OCI-LY3 (cell line): ENCODE measurements at regions not wholly inside any gene's neighbourhood (a gene's known extent, or its start where the extent isn't known, plus 50 kb on each side); places are given as distances from the start of the nearest gene placed in this dataset.

Source experiments
- H2AFZ ChIP-seq: fragments of 200-600, 300-600 bp; shearing (Covaris generic); 2 replicates; pipeline ENCODE4 v1.6.0; 2014; ENCODE audit warnings: antibody characterized with exemption, low read depth, low read length
- H3K27ac ChIP-seq: fragments of 200-600, 300-600 bp; sonication (generic); 2 replicates; pipeline ENCODE4 v1.5.1; 2014; ENCODE audit warnings: mild to moderate bottlenecking, low read length, moderate library complexity, mixed read lengths
- H3K27me3 ChIP-seq: fragments of 200-600, 300-600 bp; sonication (generic); 2 replicates; pipeline ENCODE4 v1.6.1; 2014; ENCODE audit warnings: low read depth, low read length, mixed read lengths
- H3K36me3 ChIP-seq: fragments of 200-600, 300-600 bp; sonication (generic); replicated peaks from 2 replicates; pipeline ENCODE3; 2014; ENCODE audit warnings: low read depth, low read length, mixed read lengths
- H3K4me1 ChIP-seq: fragments of 300-600, 200-600 bp; sonication (generic); 2 replicates; pipeline ENCODE4 v1.6.1; 2014; ENCODE audit warnings: low read length, mixed read lengths
- H3K4me2 ChIP-seq: fragments of 200-600, 300-600 bp; sonication (generic); 2 replicates; pipeline ENCODE4 v1.6.1; 2014; ENCODE audit warnings: low read length, mixed read lengths
- H3K4me3 ChIP-seq: fragments of 300-600, 200-600 bp; sonication (generic); 2 replicates; pipeline ENCODE4 v1.5.1; 2014; ENCODE audit warnings: antibody characterized with exemption, mild to moderate bottlenecking, low read length, moderate library complexity
- H3K79me2 ChIP-seq: fragments of 300-600, 200-600 bp; shearing (Covaris generic); 2 replicates; pipeline ENCODE4 v1.6.1; 2014; ENCODE audit warnings: mild to moderate bottlenecking, low read length, mixed read lengths
- H3K9ac ChIP-seq: fragments of 300-600, 200-600 bp; shearing (Covaris generic); 2 replicates; pipeline ENCODE4 v1.6.0; 2014; ENCODE audit warnings: mild to moderate bottlenecking, low read length, moderate library complexity
- H3K9me3 ChIP-seq: fragments of 200-600, 300-600 bp; shearing (Covaris generic); 2 replicates; pipeline ENCODE4 v1.6.1; 2014; ENCODE audit warnings: low read length, mixed read lengths; ENCODE audit not compliant: insufficient read depth
- H4K20me1 ChIP-seq: fragments of 200-600, 300-600 bp; sonication (generic); 2 replicates; pipeline ENCODE4 v1.6.1; 2016; ENCODE audit warnings: low read length, mixed read lengths; ENCODE audit not compliant: insufficient read depth
- EZH2phosphoT487 ChIP-seq: fragments of 200-600 bp; shearing (Covaris generic); IDR thresholded peaks from 2 replicates; pipeline ENCODE4 v1.6.1; 2018; ENCODE audit warnings: antibody characterized with exemption, mixed run types, low read depth
- TF ChIP-seq, protein P1 (sequence below): fragments of 200-600, 300-600 bp; sonication (generic); IDR thresholded peaks from 2 replicates; pipeline ENCODE4 v1.5.1; 2014; ENCODE audit warnings: antibody characterized with exemption, low read length, low read depth

GRCh38 chr2:44843641-44844310 lies 97.7 kb upstream of the SIX3 start:
- no peak overlapping the region for H3K27ac ChIP-seq
- H3K9me3 ChIP-seq, result no peaks in the 10 kb centered on the region
- no peak overlapping the region for H3K4me2 ChIP-seq
- TF ChIP-seq EZH2phosphoT487, result no peak
- TF ChIP-seq, protein P1, sequence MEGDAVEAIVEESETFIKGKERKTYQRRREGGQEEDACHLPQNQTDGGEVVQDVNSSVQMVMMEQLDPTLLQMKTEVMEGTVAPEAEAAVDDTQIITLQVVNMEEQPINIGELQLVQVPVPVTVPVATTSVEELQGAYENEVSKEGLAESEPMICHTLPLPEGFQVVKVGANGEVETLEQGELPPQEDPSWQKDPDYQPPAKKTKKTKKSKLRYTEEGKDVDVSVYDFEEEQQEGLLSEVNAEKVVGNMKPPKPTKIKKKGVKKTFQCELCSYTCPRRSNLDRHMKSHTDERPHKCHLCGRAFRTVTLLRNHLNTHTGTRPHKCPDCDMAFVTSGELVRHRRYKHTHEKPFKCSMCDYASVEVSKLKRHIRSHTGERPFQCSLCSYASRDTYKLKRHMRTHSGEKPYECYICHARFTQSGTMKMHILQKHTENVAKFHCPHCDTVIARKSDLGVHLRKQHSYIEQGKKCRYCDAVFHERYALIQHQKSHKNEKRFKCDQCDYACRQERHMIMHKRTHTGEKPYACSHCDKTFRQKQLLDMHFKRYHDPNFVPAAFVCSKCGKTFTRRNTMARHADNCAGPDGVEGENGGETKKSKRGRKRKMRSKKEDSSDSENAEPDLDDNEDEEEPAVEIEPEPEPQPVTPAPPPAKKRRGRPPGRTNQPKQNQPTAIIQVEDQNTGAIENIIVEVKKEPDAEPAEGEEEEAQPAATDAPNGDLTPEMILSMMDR, result no peak
- H4K20me1 ChIP-seq, result no peaks in the 10 kb centered on the region
- no peak overlapping the region for H3K9ac ChIP-seq
- no peaks in the 10 kb centered on the region for H3K27me3 ChIP-seq
- no peak overlapping the region for H2AFZ ChIP-seq
- H3K79me2 ChIP-seq, result no peaks in the 10 kb centered on the region
- H3K36me3 ChIP-seq, result no peaks in the 10 kb centered on the region
- H3K4me3 ChIP-seq, result no peak overlapping the region
- H3K4me1 ChIP-seq, result no peaks in the 10 kb centered on the region

- Histone ChIP-seq H2AFZ (no peak overlapping the region), H3K27ac (no peak overlapping the region), H3K79me2 (no peaks in the 10 kb centered on the region), H3K9me3 (no peaks in the 10 kb centered on the region), H3K4me2 (no peak overlapping the region), H3K4me3 (no peak overlapping the region), H3K4me1 (no peaks in the 10 kb centered on the region), H3K27me3 (peaks cover 9% of the 10 kb centered on the region; the same call in 1 of the 2 replicates), H3K9ac (no peak overlapping the region), H3K36me3 (no peaks in the 10 kb centered on the region), H4K20me1 (no peaks in the 10 kb centered on the region)
- TF ChIP-seq, protein P1, result no peak
- no peak for TF ChIP-seq EZH2phosphoT487
Measured at GRCh38 chr2:44844651-44845270, 96.7 kb upstream of the SIX3 start.

GRCh38 chr2:44848026-44848425 lies 93.5 kb upstream of the SIX3 start:
- Histone ChIP-seq H2AFZ (no peak overlapping the region), H3K4me2 (no peak overlapping the region), H3K27ac (no peak overlapping the region), H3K9me3 (no peaks in the 10 kb centered on the region), H3K9ac (no peak overlapping the region), H3K27me3 (peaks cover 13% of the 10 kb centered on the region; the same call in 1 of the 2 replicates), H3K4me3 (no peak overlapping the region), H4K20me1 (no peaks in the 10 kb centered on the region), H3K36me3 (no peaks in the 10 kb centered on the region), H3K79me2 (no peaks in the 10 kb centered on the region), H3K4me1 (no peaks in the 10 kb centered on the region)
- TF ChIP-seq, protein P1, result no peak
- TF ChIP-seq EZH2phosphoT487, result no peak

DNA sequence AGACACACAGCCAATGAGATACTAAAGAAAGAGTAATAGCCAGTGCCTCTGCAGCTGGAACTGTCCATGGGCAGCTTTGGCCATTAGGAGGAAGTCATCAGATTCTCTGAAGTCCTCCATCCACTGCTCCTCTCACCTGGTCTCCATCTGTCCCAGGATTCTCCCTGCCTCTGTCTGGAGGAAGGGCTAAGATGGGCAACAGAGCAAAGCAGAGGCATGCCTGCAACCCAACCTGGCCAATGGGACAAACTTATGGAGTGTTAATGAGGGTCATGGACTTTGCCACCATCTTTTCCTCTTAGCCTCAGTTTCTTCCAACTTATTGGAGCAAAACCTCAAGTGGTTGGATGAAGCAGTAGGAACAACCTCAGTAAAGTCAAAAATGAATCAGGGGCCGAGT lies 91.5 kb upstream of the SIX3 start:
- Histone ChIP-seq H3K9me3 (no peaks in the 10 kb centered on the region), H3K4me1 (no peaks in the 10 kb centered on the region), H3K4me3 (no peak overlapping the region), H3K27ac (no peak overlapping the region), H3K27me3 (peaks cover 13% of the 10 kb centered on the region; the same call in 1 of the 2 replicates), H2AFZ (no peak overlapping the region), H3K9ac (no peak overlapping the region), H3K36me3 (no peaks in the 10 kb centered on the region), H3K4me2 (no peak overlapping the region), H3K79me2 (no peaks in the 10 kb centered on the region), H4K20me1 (no peaks in the 10 kb centered on the region)
- no peak for TF ChIP-seq EZH2phosphoT487
- TF ChIP-seq, protein P1, result no peak
